Thoracic aorta (tissue), 2 donors: ENCODE measurements at regions not wholly inside any gene's neighbourhood (a gene's known extent, or its start where the extent isn't known, plus 50 kb on each side); places are given as distances from the start of the nearest gene placed in this dataset.

Source experiments
- ATAC-seq: fragments of 150-250 bp; one replicate; pipeline ENCODE4 v1.8.0; 2017; ENCODE audit warnings: low read depth; ENCODE audit not compliant: insufficient number of reproducible peaks, low FRiP score
- DNase-seq: peaks from one replicate; pipeline ENCODE4 v3.0.0-alpha.2; 2020; ENCODE audit warnings: low spot score
- H3K27ac ChIP-seq, 2 donors: fragments of 200-600 bp; sonication (generic); 1 replicate in 1 of 2; 2 replicates in 1 of 2; pipeline ENCODE4 v1.5.1; 2016; ENCODE audit warnings: mild to moderate bottlenecking in 2 of 2, moderate library complexity in 2 of 2
- H3K27me3 ChIP-seq: fragments of 200-600 bp; sonication (generic); replicated peaks from 2 replicates; pipeline ENCODE4 v1.6.0; 2016; ENCODE audit warnings: mild to moderate bottlenecking; ENCODE audit not compliant: insufficient read depth
- H3K36me3 ChIP-seq: fragments of 200-600 bp; sonication (generic); one replicate; pipeline ENCODE4 v1.5.1; 2016
- H3K4me1 ChIP-seq, 2 donors: fragments of 200-600 bp; sonication (generic); 1 replicate in 1 of 2; 2 replicates in 1 of 2; pipeline versions ENCODE4 v1.5.1 to v1.6.0; 2016; ENCODE audit warnings: low read depth in 2 of 2, mild to moderate bottlenecking in 1 of 2; ENCODE audit not compliant: control insufficient read depth in 1 of 2
- H3K4me3 ChIP-seq: fragments of 200-600 bp; sonication (generic); 2 replicates; pipeline ENCODE4 v1.5.1; 2016; ENCODE audit warnings: mild to moderate bottlenecking
- H3K9me3 ChIP-seq: fragments of 200-600 bp; sonication (generic); 2 replicates; pipeline ENCODE4 v1.5.1; 2016
- TF ChIP-seq, protein P1 (sequence below): fragments of 200-600 bp; sonication (generic); IDR thresholded peaks from one replicate; pipeline ENCODE4 v1.5.1; 2019; ENCODE audit warnings: antibody characterized with exemption

DNA sequence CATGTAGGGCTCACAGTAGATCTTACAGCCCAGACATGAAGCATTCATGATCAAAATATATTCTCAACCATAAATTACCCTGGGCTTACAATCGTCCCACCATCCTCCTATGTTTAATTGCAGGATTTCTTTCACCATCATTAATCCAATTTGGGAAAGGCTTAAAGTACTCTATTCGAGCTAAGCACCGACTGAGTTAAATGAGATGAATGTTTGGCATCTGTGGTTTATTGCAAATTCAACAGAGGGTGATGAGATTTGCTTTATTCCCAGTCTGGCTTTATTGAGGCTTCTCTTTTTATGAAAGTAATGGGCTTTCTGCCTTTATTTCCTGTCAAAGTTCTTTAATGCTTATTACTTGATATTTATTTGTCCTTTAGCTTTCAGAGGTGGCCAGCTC is 159.0 kb downstream of the METTL4 start:
- no peaks in the 10 kb centered on the region for H3K27me3 ChIP-seq
- no peaks in the 10 kb centered on the region for H3K36me3 ChIP-seq
- no peak overlapping the region for H3K27ac ChIP-seq
- no peak for DNase-seq
- ATAC-seq, result no peak
- no peaks in the 10 kb centered on the region for H3K9me3 ChIP-seq
- TF ChIP-seq, protein P1, sequence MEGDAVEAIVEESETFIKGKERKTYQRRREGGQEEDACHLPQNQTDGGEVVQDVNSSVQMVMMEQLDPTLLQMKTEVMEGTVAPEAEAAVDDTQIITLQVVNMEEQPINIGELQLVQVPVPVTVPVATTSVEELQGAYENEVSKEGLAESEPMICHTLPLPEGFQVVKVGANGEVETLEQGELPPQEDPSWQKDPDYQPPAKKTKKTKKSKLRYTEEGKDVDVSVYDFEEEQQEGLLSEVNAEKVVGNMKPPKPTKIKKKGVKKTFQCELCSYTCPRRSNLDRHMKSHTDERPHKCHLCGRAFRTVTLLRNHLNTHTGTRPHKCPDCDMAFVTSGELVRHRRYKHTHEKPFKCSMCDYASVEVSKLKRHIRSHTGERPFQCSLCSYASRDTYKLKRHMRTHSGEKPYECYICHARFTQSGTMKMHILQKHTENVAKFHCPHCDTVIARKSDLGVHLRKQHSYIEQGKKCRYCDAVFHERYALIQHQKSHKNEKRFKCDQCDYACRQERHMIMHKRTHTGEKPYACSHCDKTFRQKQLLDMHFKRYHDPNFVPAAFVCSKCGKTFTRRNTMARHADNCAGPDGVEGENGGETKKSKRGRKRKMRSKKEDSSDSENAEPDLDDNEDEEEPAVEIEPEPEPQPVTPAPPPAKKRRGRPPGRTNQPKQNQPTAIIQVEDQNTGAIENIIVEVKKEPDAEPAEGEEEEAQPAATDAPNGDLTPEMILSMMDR, result no peak
- no peak overlapping the region for H3K4me3 ChIP-seq
- H3K4me1 ChIP-seq, result no peaks in the 10 kb centered on the region

DNA sequence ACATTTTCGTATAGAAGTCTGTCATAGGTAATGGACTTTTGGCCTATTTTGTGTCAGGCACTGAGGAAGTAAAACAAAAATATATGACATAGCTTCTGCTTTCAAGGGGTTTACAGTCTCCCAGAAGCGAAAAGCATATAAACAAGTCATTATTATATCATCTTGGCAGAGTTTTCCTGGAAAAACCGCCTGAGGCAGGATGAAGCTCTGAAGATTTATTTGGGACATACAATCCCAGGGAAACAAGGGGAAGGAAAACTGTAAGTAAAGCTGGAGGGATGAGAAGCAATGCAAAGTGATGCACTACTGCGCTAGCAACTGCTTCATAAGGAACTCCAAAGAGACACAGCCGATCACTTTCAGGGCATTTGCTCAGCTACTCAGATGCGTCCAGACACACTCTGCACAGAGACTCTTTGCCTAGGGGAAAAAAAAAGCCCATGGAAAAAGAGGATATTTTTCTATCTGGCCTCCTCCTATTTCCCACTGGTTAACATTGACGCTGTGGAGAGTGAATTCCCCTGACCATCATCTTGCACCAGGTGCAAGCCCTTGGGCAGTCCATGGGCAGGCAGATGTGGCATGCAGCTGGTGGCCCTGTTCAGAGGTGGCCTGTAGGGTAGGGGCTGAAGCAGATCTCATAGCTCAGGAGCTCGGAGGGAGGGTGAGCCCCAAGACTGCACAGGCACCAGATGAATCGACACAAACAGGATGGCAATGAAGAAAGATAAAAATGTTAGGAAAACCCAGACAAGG is 158.1 kb downstream of the METTL4 start:
- no peaks in the 10 kb centered on the region for H3K27me3 ChIP-seq
- no peak for ATAC-seq
- no peak for DNase-seq
- H3K4me1 ChIP-seq, result no peaks in the 10 kb centered on the region
- TF ChIP-seq, protein P1, result no peak
- no peak overlapping the region for H3K4me3 ChIP-seq
- H3K36me3 ChIP-seq, result no peaks in the 10 kb centered on the region
- H3K27ac ChIP-seq, result no peak overlapping the region
- H3K9me3 ChIP-seq, result no peaks in the 10 kb centered on the region

DNA sequence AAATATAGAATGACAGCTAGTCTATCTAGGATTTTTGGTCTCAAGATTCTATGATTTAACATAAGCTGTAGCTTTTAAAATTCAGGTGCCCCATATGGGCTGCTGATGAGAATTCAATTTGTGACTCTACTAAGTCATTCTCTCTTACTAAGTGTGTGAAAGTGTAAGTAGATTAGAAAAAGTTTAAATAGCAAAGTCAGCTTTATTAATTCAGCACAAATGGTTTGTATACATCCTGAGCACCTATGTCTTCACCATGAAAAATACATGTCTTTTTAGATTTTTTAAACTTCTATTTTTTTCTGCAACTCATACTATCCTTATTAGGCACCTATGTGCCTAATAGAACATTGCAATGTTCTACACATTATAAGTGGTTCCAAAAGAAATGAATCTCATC is 157.1 kb downstream of the METTL4 start:
- DNase-seq (no peak), ATAC-seq (no peak)
- no peaks in the 10 kb centered on the region for H3K27me3 ChIP-seq
- no peak overlapping the region for H3K4me3 ChIP-seq
- TF ChIP-seq, protein P1, result no peak
- H3K27ac ChIP-seq, result no peak overlapping the region
- H3K9me3 ChIP-seq, result no peaks in the 10 kb centered on the region
- H3K4me1 ChIP-seq, result no peaks in the 10 kb centered on the region
- no peaks in the 10 kb centered on the region for H3K36me3 ChIP-seq

DNA sequence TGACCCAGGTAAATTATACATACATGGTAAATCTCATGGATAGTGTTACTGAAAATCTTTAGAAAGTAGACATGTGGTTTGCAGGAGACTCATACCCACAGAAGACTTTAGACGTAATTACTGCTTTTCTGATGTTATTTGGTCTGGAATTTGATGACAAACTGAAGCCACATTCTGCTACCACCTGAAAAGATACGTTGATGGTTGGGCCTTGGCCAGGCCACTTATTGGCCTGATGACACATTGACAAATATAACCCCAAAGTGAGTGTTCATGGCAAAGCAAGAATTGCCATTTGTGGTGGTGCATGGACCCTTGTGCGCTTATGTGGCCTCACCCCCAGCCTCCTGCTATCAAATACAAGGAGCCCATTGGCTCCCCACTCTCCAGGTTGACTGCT is 155.6 kb downstream of the METTL4 start:
- Histone ChIP-seq H3K9me3 (no peaks in the 10 kb centered on the region), H3K27me3 (no peaks in the 10 kb centered on the region), H3K4me1 (no peaks in the 10 kb centered on the region), H3K36me3 (no peaks in the 10 kb centered on the region), H3K27ac (no peak overlapping the region), H3K4me3 (no peak overlapping the region)
- DNase-seq (no peak), ATAC-seq (no peak)
- TF ChIP-seq, protein P1, result no peak

DNA sequence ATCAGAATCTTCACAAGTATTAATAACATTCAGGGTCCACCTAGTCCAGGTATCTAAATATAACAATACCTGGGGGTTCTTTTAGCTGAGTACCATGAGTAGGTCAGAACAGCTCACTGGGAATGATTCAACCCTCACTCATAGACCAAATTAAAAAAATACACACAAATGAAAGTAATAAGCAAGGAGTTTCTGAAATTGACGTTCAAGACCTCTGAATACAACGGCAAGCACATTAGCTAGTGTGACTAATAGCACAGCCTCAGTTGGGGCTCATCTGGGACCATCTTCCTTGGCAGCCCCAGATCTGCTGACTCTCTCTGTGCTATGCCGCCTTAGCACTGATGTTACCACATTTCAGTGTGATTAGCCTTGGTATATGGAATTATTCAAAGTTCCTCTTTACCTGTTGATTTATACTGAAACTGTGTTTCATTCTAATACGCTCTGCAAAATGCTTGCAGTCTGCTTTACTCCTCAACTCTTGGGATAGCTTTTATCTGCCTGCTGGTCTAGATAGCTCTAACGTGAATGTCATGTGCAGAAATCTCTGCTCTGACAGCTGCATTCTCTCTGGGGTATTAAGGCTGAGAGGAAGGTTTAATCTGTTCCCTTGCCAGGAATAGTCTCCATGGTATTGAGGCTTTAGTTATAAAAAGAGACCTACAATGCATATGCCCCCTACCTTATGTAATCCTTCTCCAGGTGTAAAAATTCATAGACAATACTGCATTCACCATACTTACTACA is 153.3 kb downstream of the METTL4 start:
- no peak overlapping the region for H3K4me3 ChIP-seq
- DNase-seq, result no peak
- H3K27me3 ChIP-seq, result no peaks in the 10 kb centered on the region
- H3K4me1 ChIP-seq, result no peaks in the 10 kb centered on the region
- ATAC-seq, result no peak
- no peaks in the 10 kb centered on the region for H3K36me3 ChIP-seq
- TF ChIP-seq, protein P1, result no peak
- H3K27ac ChIP-seq, result no peak overlapping the region
- no peaks in the 10 kb centered on the region for H3K9me3 ChIP-seq
